CD4-positive, alpha-beta memory T cell (primary cell): ENCODE measurements at regions not wholly inside any gene's neighbourhood (a gene's known extent, or its start where the extent isn't known, plus 50 kb on each side); places are given as distances from the start of the nearest gene placed in this dataset.

Experiments used
- CTCF ChIA-PET: fragments of 350-600 bp; sonication (Branson Sonifier 250); formaldehyde crosslinking; loops from one replicate; lab custom pipeline; 2021; ENCODE audit warnings: inconsistent platforms; ENCODE audit not compliant: partially characterized antibody; lab: Charles Lee
- POLR2A ChIA-PET: fragments of 350-600 bp; sonication (Branson Sonifier 250); formaldehyde crosslinking; loops from one replicate; lab custom pipeline; 2021; ENCODE audit not compliant: partially characterized antibody; lab: Charles Lee
- DNase-seq, 5 donors: peaks; one replicate each; pipeline versions ENCODE4 v3.0.0 to v3.0.0-alpha.2; 2020 to 2022; ENCODE audit warnings: mixed read lengths in 1 of 5
- H3K27ac ChIP-seq: one replicate; pipeline ENCODE4 v1.7.0; 2013; ENCODE audit warnings: low read depth, low read length
- H3K27me3 ChIP-seq: 2 replicates; pipeline ENCODE4 v1.7.0; 2013; ENCODE audit warnings: mild to moderate bottlenecking, low read length, moderate library complexity; ENCODE audit not compliant: insufficient read depth
- H3K36me3 ChIP-seq: 2 replicates; pipeline ENCODE4 v1.7.0; 2013; ENCODE audit warnings: mild to moderate bottlenecking, low read length, moderate library complexity; ENCODE audit not compliant: insufficient read depth
- H3K4me1 ChIP-seq: 2 replicates; pipeline ENCODE4 v1.7.0; 2013; ENCODE audit warnings: mild to moderate bottlenecking, low read length, moderate library complexity; ENCODE audit not compliant: insufficient read depth
- H3K4me3 ChIP-seq, 2 donors: one replicate each; pipeline ENCODE4 v1.7.0; 2013; ENCODE audit warnings: low read length in 2 of 2, mild to moderate bottlenecking in 1 of 2
- H3K9me3 ChIP-seq, 2 donors: one replicate each; pipeline ENCODE4 v1.7.0; 2013; ENCODE audit warnings: low read length in 2 of 2, control low read depth in 1 of 2; ENCODE audit not compliant: control insufficient read depth in 1 of 2
- H3K27ac Mint-ChIP-seq, 7 donors: one replicate each; pipeline ENCODE4 v1.8.0; 2020 to 2021; ENCODE audit warnings: mixed read lengths in 7 of 7, mild to moderate bottlenecking in 6 of 7, inconsistent platforms in 3 of 7, moderate library complexity in 3 of 7
- H3K27me3 Mint-ChIP-seq, 2 donors: one replicate each; pipeline ENCODE4 v1.8.0; 2020 to 2021; ENCODE audit warnings: mixed read lengths in 2 of 2
- H3K36me3 Mint-ChIP-seq, 2 donors: one replicate each; pipeline ENCODE4 v1.8.0; 2020 to 2021; ENCODE audit warnings: mixed read lengths in 2 of 2, inconsistent platforms in 1 of 2, mild to moderate bottlenecking in 1 of 2
- H3K4me1 Mint-ChIP-seq, 4 donors: one replicate each; pipeline ENCODE4 v1.8.0; 2020 to 2021; ENCODE audit warnings: mixed read lengths in 4 of 4, mild to moderate bottlenecking in 1 of 4
- H3K4me3 Mint-ChIP-seq, 8 donors: one replicate each; pipeline ENCODE4 v1.8.0; 2020 to 2021; ENCODE audit warnings: mixed read lengths in 8 of 8, mild to moderate bottlenecking in 7 of 8, moderate library complexity in 6 of 8, inconsistent platforms in 3 of 8
- H3K9me3 Mint-ChIP-seq, 8 donors: one replicate each; pipeline ENCODE4 v1.8.0; 2020 to 2021; ENCODE audit warnings: mixed read lengths in 8 of 8, mild to moderate bottlenecking in 5 of 8, inconsistent platforms in 3 of 8, moderate library complexity in 1 of 8
- intact Hi-C: fragments of 100-400 bp; cut with micrococcal nuclease; formaldehyde crosslinking; loops from one replicate; pipeline ENCODE4 v1.15.1; 2023

DNA sequence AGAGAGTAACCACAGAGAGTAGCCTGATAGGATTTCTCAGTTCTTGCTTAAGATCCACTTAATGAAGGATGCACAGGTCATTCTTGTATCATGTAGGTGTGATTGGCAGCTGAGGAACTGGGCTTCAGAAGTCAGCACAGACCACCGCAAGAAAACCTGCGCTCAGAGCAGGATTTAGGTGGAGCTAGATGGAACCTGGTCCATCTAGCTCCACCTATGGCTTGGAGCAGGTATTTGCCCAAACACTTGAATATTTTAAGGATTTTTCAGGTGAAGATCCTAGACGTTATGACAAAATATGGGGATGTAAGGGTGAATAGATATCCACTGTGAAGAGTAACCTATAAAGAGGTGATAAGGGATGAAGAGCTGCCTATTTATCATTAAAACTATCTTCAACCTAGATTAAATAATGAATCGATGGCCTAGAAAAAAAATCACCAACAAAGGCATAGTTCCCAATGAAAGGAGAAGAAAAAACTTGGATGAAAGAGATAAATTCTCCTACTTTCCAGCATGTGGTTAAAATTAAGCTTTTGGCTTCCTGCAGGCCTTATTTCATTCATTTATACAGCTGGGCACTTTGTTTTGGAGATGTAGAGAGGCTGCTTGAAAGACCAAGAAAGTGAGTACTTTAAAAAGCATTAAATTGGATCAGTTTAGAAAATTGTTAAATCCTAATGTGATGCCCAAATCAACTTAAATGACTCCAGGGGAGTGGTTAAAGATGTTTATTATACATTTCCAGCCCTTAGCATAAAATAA, 778.4 kb upstream of the GJE1 start:
- intact Hi-C loops: no loop called here
- no peaks in the 10 kb centered on the region for H3K27me3 Mint-ChIP-seq
- no peak overlapping the region for H3K27ac Mint-ChIP-seq
- no peaks in the 10 kb centered on the region for H3K9me3 Mint-ChIP-seq
- H3K36me3 Mint-ChIP-seq: no peaks in the 10 kb centered on the region
- no peak overlapping the region for H3K4me3 ChIP-seq
- no peak for DNase-seq
- no peaks in the 10 kb centered on the region for H3K36me3 ChIP-seq
- H3K27ac ChIP-seq: no peak overlapping the region
- H3K9me3 ChIP-seq: no peaks in the 10 kb centered on the region
- CTCF ChIA-PET: interaction anchor here (0.6 kb wide), 1 partner anchor 1418 kb away, joined by 3 read pairs; no protein-coding TSS in a partner anchor
- H3K4me1 ChIP-seq: no peaks in the 10 kb centered on the region
- POLR2A ChIA-PET: no interaction called here
- H3K4me3 Mint-ChIP-seq: no peak overlapping the region
- no peaks in the 10 kb centered on the region for H3K27me3 ChIP-seq
- no peaks in the 10 kb centered on the region for H3K4me1 Mint-ChIP-seq

GRCh38 chr6:141351721-141352120, 781.0 kb upstream of the GJE1 start:
- Mint-ChIP-seq H3K9me3 (peaks cover 0 to 1% (median 0%) of the 10 kb centered on the region in 8 donors), H3K4me1 (no peaks in the 10 kb centered on the region), H3K36me3 (no peaks in the 10 kb centered on the region), H3K27me3 (peaks cover 0 to 2% of the 10 kb centered on the region in 2 donors), H3K27ac (peak overlapping the region in 2 of 7 donors; percentile 35 to 53), H3K4me3 (no peak overlapping the region)
- ChIA-PET POLR2A (no interaction called here), CTCF (interaction anchor here (1.1 kb wide), 1 partner anchor 25 kb away, joined by 4 read pairs; no protein-coding TSS in a partner anchor)
- Histone ChIP-seq H3K4me3 (no peak overlapping the region), H3K27ac (no peak overlapping the region), H3K4me1 (no peaks in the 10 kb centered on the region), H3K36me3 (no peaks in the 10 kb centered on the region), H3K9me3 (no peaks in the 10 kb centered on the region), H3K27me3 (no peaks in the 10 kb centered on the region)
- no peak for DNase-seq
- intact Hi-C loops: no loop called here

DNA sequence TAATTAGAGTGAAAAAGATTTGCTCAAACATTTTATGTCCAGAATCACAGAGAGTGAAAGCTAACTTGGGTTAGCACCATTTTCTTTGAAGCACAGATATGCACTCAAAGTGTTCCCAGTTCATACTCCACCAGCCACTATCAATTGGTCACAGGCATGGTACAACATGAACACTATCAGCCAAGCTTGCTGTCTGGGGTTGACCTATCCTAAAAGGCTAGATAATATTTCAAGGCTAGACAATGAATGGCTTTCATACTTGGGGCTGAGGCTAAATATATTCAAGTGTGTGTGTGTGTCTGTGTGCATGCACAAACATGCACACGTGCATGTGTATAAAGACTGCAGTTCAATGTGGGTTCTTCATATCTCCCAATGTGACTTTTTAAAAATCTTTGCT, 783.0 kb upstream of the GJE1 start:
- no peak for DNase-seq
- intact Hi-C loops: no loop called here
- Mint-ChIP-seq H3K36me3 (no peaks in the 10 kb centered on the region), H3K27ac (no peak overlapping the region), H3K4me3 (no peak overlapping the region), H3K9me3 (peaks cover 0 to 1% (median 0%) of the 10 kb centered on the region in 8 donors), H3K27me3 (peaks cover 0 to 2% of the 10 kb centered on the region in 2 donors), H3K4me1 (no peaks in the 10 kb centered on the region)
- Histone ChIP-seq H3K4me1 (no peaks in the 10 kb centered on the region), H3K36me3 (no peaks in the 10 kb centered on the region), H3K27ac (no peak overlapping the region), H3K27me3 (no peaks in the 10 kb centered on the region), H3K9me3 (no peaks in the 10 kb centered on the region), H3K4me3 (no peak overlapping the region)
- ChIA-PET POLR2A (no interaction called here), CTCF (no interaction called here)

DNA sequence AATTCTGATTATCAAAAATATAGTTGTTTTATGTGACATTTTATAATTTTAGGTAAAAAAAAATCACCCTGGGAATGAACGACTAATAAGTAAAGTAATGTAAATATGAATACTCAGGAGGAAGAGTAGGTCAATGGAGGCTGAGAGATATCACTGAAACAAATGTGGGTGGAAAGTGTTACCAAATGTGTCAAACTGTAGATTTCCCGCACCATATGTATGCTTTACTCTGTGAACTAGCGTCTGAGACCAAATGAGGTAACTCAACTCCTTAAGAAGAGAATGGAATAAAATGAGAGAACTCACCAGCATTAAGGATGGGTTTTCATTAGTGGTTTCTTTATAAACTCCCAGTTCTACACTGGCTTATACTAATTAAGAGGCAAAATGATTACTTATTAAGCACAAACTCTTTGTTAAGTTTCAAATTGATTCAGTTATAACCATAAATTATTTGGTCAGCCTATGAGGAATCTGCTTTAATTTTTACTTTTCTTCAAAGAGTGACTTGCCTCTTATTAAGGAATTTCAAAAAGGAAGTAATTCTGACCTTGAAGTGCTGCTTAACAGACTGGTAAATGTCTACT, 784.7 kb upstream of the GJE1 start:
- Histone ChIP-seq H3K9me3 (no peaks in the 10 kb centered on the region), H3K36me3 (no peaks in the 10 kb centered on the region), H3K4me3 (no peak overlapping the region), H3K4me1 (no peaks in the 10 kb centered on the region), H3K27me3 (no peaks in the 10 kb centered on the region), H3K27ac (no peak overlapping the region)
- H3K9me3 Mint-ChIP-seq: peaks cover 0 to 1% (median 0%) of the 10 kb centered on the region in 8 donors
- H3K27me3 Mint-ChIP-seq: peaks cover 0 to 2% of the 10 kb centered on the region in 2 donors
- no peak overlapping the region for H3K27ac Mint-ChIP-seq
- H3K4me3 Mint-ChIP-seq: no peak overlapping the region
- H3K4me1 Mint-ChIP-seq: no peaks in the 10 kb centered on the region
- no peak for DNase-seq
- no peaks in the 10 kb centered on the region for H3K36me3 Mint-ChIP-seq
- POLR2A ChIA-PET: no interaction called here
- CTCF ChIA-PET: no interaction called here
- intact Hi-C loops: no loop called here

GRCh38 chr6:141347086-141347485, 785.6 kb upstream of the GJE1 start:
- H3K27me3 ChIP-seq: no peaks in the 10 kb centered on the region
- Mint-ChIP-seq H3K27ac (no peak overlapping the region), H3K4me3 (no peak overlapping the region), H3K27me3 (peaks cover 0 to 2% of the 10 kb centered on the region in 2 donors), H3K4me1 (no peaks in the 10 kb centered on the region), H3K36me3 (no peaks in the 10 kb centered on the region), H3K9me3 (peaks cover 0 to 1% (median 0%) of the 10 kb centered on the region in 8 donors)
- no peaks in the 10 kb centered on the region for H3K9me3 ChIP-seq
- H3K4me1 ChIP-seq: no peaks in the 10 kb centered on the region
- DNase-seq: no peak
- POLR2A ChIA-PET: no interaction called here
- intact Hi-C loops: no loop called here
- CTCF ChIA-PET: no interaction called here
- no peaks in the 10 kb centered on the region for H3K36me3 ChIP-seq
- H3K27ac ChIP-seq: no peak overlapping the region
- no peak overlapping the region for H3K4me3 ChIP-seq

GRCh38 chr6:141346535-141346934, 786.2 kb upstream of the GJE1 start:
- H3K9me3 ChIP-seq: no peaks in the 10 kb centered on the region
- Mint-ChIP-seq H3K27ac (no peak overlapping the region), H3K36me3 (no peaks in the 10 kb centered on the region), H3K4me3 (no peak overlapping the region), H3K4me1 (no peaks in the 10 kb centered on the region), H3K27me3 (peaks cover 0 to 2% of the 10 kb centered on the region in 2 donors), H3K9me3 (peaks cover 0 to 1% (median 0%) of the 10 kb centered on the region in 8 donors)
- CTCF ChIA-PET: no interaction called here
- no peaks in the 10 kb centered on the region for H3K36me3 ChIP-seq
- intact Hi-C loops: no loop called here
- no peak overlapping the region for H3K27ac ChIP-seq
- DNase-seq: no peak
- H3K4me3 ChIP-seq: no peak overlapping the region
- H3K4me1 ChIP-seq: no peaks in the 10 kb centered on the region
- no peaks in the 10 kb centered on the region for H3K27me3 ChIP-seq
- POLR2A ChIA-PET: no interaction called here

DNA sequence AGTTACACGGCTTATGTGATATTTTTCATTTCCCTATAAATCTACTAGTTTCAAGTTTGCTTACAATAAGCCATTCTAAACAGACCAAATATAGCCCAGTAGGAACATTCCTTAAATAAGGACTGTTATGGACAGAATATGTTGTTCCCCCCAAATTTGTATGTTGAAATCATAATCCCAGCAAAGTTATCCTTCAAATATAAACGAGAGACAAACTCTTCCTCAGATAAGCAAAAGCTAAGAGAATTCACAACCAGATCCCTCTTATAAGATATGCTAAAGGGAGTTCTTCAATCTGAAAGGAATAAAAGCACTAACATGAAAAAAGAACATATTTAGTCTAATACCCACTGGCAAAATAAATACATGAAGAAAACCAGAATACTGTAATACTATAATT, 795.5 kb upstream of the GJE1 start:
- intact Hi-C loops: no loop called here
- Mint-ChIP-seq H3K36me3 (no peaks in the 10 kb centered on the region), H3K27ac (no peak overlapping the region), H3K9me3 (peaks cover 0 to 2% (median 0%) of the 10 kb centered on the region in 8 donors), H3K4me1 (no peaks in the 10 kb centered on the region), H3K4me3 (no peak overlapping the region), H3K27me3 (peaks cover 0 to 7% of the 10 kb centered on the region in 2 donors)
- Histone ChIP-seq H3K36me3 (no peaks in the 10 kb centered on the region), H3K4me1 (no peaks in the 10 kb centered on the region), H3K27ac (no peak overlapping the region), H3K4me3 (no peak overlapping the region), H3K27me3 (no peaks in the 10 kb centered on the region), H3K9me3 (no peaks in the 10 kb centered on the region)
- CTCF ChIA-PET: no interaction called here
- POLR2A ChIA-PET: no interaction called here
- DNase-seq: no peak
